ENCODE measurements at regions not wholly inside any gene's neighbourhood (a gene's known extent, or its start where the extent isn't known, plus 50 kb on each side); places are given as distances from the start of the nearest gene placed in this dataset.

- FAIRE-seq (peak; percentile 84), DNase-seq (ENCODE audit: low read depth in 1 of 2, low spot score in 2 of 2) (peak in 1 of 2 experiments; percentile 53)
- no peak overlapping the region for H3K56ac ChIP-seq (replicated peaks; ENCODE audit: insufficient read length, low read depth, low read length)
- H3K23me2 ChIP-seq (ENCODE audit: low read depth, low read length): no peaks in the 10 kb centered on the region
- no peak overlapping the region for H3K4ac ChIP-seq (replicated peaks; ENCODE audit: insufficient read length, low read depth, low read length)
- 80% methylated on average over 2 of the region's 2 CpGs; no CpG with 5 or more reads in 1 of the 2 experiments for WGBS, 2 experiments (ENCODE audit: extremely low coverage in 1 of 2, insufficient coverage in 1 of 2, insufficient read length in 1 of 2, insufficient replicate concordance in 2 of 2, low coverage in 1 of 2, low lambda C conversion rate in 2 of 2, missing lambda C conversion rate in 1 of 2)
- H3K14ac ChIP-seq (ENCODE audit: insufficient read length): no peak overlapping the region
- H2BK5ac ChIP-seq (ENCODE audit: low read depth, low read length): no peak overlapping the region
- H3K4me3 ChIP-seq (ENCODE audit: extremely low read depth in 1 of 4, insufficient read depth in 2 of 4, low read depth in 3 of 4, low read length in 4 of 4): no peak overlapping the region; a peak in 1 of 8 replicates
- no peak overlapping the region for H3K9ac ChIP-seq (replicated peaks in 1 of 4; ENCODE audit: extremely low read depth in 1 of 4, low read depth in 3 of 4, low read length in 3 of 4)
- H2BK12ac ChIP-seq (ENCODE audit: low read depth, low read length): no peak overlapping the region; the same call in 1 of the 2 replicates
- H2AFZ ChIP-seq (ENCODE audit: low read length): no peak overlapping the region
- H4K91ac ChIP-seq (replicated peaks; ENCODE audit: insufficient read length, low read length): no peak overlapping the region
- no peaks in the 10 kb centered on the region for H3K79me1 ChIP-seq (ENCODE audit: low read depth, low read length)
- no peak overlapping the region for H3K23ac ChIP-seq (ENCODE audit: insufficient read length)
- no peak overlapping the region for H3K4me2 ChIP-seq (ENCODE audit: insufficient read depth in 1 of 2, low read depth in 2 of 2, low read length in 2 of 2)
- no peaks in the 10 kb centered on the region for H3K79me2 ChIP-seq (ENCODE audit: control insufficient read depth in 1 of 2, insufficient read depth in 2 of 2, low read length in 2 of 2)
- H3K36me3 ChIP-seq (ENCODE audit: control insufficient read depth in 2 of 4, insufficient read depth in 4 of 4, low read length in 3 of 4): no peaks in the 10 kb centered on the region
- H2BK20ac ChIP-seq (ENCODE audit: low read length): no peak overlapping the region
- no peak overlapping the region for H4K8ac ChIP-seq (ENCODE audit: extremely low read depth, insufficient read depth, low read length)
- no peak overlapping the region for H2BK15ac ChIP-seq (ENCODE audit: low read length)
- no peaks in the 10 kb centered on the region for H3K9me3 ChIP-seq (ENCODE audit: insufficient read depth in 2 of 2, low read depth in 1 of 2, low read length in 1 of 2)
- POLR2A ChIA-PET (ENCODE audit: partially characterized antibody): interaction anchor here (1.5 kb wide), 1 partner anchor 9 kb away, joined by 3 read pairs; no protein-coding TSS in a partner anchor
- no peaks in the 10 kb centered on the region for H3K27me3 ChIP-seq (replicated peaks in 1 of 4; ENCODE audit: control insufficient read depth in 3 of 4, extremely low read depth in 1 of 4, insufficient read depth in 3 of 4, low read length in 3 of 4)
- H3K27ac ChIP-seq (ENCODE audit: low read depth, low read length): no peak overlapping the region; the same call in 1 of the 2 replicates
- H4K5ac ChIP-seq (ENCODE audit: insufficient read length, low read depth, low read length): no peak overlapping the region
- CTCF ChIA-PET (ENCODE audit: partially characterized antibody): interaction anchor here (0.6 to 1.6 kb wide), 3 partner anchors 13 to 105 kb away, joined by 3 to 5 read pairs (median 4); no protein-coding TSS in a partner anchor
- no peaks in the 10 kb centered on the region for H4K20me1 ChIP-seq (replicated peaks in 1 of 2; ENCODE audit: control insufficient read depth in 1 of 2, insufficient read depth in 2 of 2, low read length in 2 of 2)
- no peak overlapping the region for H2AK5ac ChIP-seq (ENCODE audit: low read depth, low read length)
- H2BK120ac ChIP-seq (replicated peaks; ENCODE audit: low read depth, low read length): no peak overlapping the region
- H3K18ac ChIP-seq (ENCODE audit: extremely low read depth, low read length): no peak overlapping the region
- no peaks in the 10 kb centered on the region for H3K4me1 ChIP-seq (replicated peaks in 1 of 4; ENCODE audit: control insufficient read depth in 3 of 4, insufficient read depth in 4 of 4, low read length in 3 of 4)
- peak; percentile 92 for TF ChIP-seq TEAD4 (IDR thresholded peaks at IDR 0.05; ENCODE audit: low read depth, low read length)
- no peak for TF ChIP-seq TAF1 (IDR thresholded peaks at IDR 0.05; ENCODE audit: low read depth, low read length)
- TF ChIP-seq NANOG (IDR thresholded peaks at IDR 0.05; ENCODE audit: insufficient read depth, low read depth, low read length, poor library complexity, severe bottlenecking): peak; percentile 18
- no peak for TF ChIP-seq BCL11A (IDR thresholded peaks at IDR 0.05; ENCODE audit: low read depth in 2 of 2, low read length in 2 of 2)
These were observed 368.3 kb downstream of the ENC1 start for GRCh38 chr5:74272024-74272775.
